CD4-positive, alpha-beta T cell (primary cell): ENCODE measurements at regions not wholly inside any gene's neighbourhood (a gene's known extent, or its start where the extent isn't known, plus 50 kb on each side); places are given as distances from the start of the nearest gene placed in this dataset.
"Not testable (repeated sequence)": the region's sequence is repeated elsewhere in the genome, so short reads cannot be mapped to it uniquely, and the experiment has no call there.

Experiments
- ATAC-seq: fragments of 200-7000 bp; cut with Tn5 transposase; one replicate; pipeline ENCODE4 v1.10.0; 2022; ENCODE audit warnings: mild to moderate bottlenecking; ENCODE audit not compliant: poor library complexity
- CTCF ChIA-PET: fragments of 350-600 bp; sonication (Branson Sonifier 250); formaldehyde crosslinking; loops from one replicate; lab custom pipeline; 2021; ENCODE audit warnings: antibody characterized with exemption, inconsistent platforms; lab: Charles Lee
- POLR2A ChIA-PET: fragments of 350-600 bp; sonication (Branson Sonifier 250); formaldehyde crosslinking; loops from one replicate; lab custom pipeline; 2021; ENCODE audit warnings: antibody characterized with exemption, inconsistent platforms; lab: Charles Lee
- DNase-seq, 14 experiments: peaks; one replicate each; pipeline ENCODE4 v3.0.0-alpha.2; 2013 to 2020; ENCODE audit warnings: mixed read lengths in 2 of 14
- H3K27ac ChIP-seq, 2 donors: one replicate each; pipeline versions ENCODE4 v1.5.1 to v1.7.0; 2013; ENCODE audit warnings: low read length in 2 of 2, low read depth in 1 of 2, mild to moderate bottlenecking in 1 of 2
- H3K27me3 ChIP-seq, 2 experiments: 1 replicate in 1 of 2; 2 replicates in 1 of 2; pipeline versions ENCODE4 v1.6.1 to v1.7.0; 2013; ENCODE audit warnings: low read length in 2 of 2, control low read depth in 1 of 2, mild to moderate bottlenecking in 1 of 2, moderate library complexity in 1 of 2; ENCODE audit not compliant: insufficient read depth in 2 of 2, control insufficient read depth in 1 of 2
- H3K36me3 ChIP-seq: one replicate; pipeline ENCODE4 v1.6.1; 2013; ENCODE audit warnings: low read length, control low read depth; ENCODE audit not compliant: insufficient read depth
- H3K4me1 ChIP-seq: one replicate; pipeline ENCODE4 v1.6.1; 2013; ENCODE audit warnings: low read length, control low read depth; ENCODE audit not compliant: insufficient read depth
- H3K4me3 ChIP-seq: one replicate; pipeline ENCODE4 v1.5.1; 2013; ENCODE audit warnings: mild to moderate bottlenecking, low read length, moderate library complexity
- H3K9me3 ChIP-seq, 2 experiments: 1 replicate in 1 of 2; 2 replicates in 1 of 2; pipeline versions ENCODE4 v1.6.1 to v1.7.0; 2013; ENCODE audit warnings: low read length in 2 of 2, mild to moderate bottlenecking in 2 of 2, control low read depth in 1 of 2, moderate library complexity in 1 of 2; ENCODE audit not compliant: control insufficient read depth in 1 of 2, insufficient read depth in 1 of 2
- H3K27ac Mint-ChIP-seq: one replicate; pipeline ENCODE4 v1.8.0; 2020; ENCODE audit warnings: mixed read lengths
- H3K27me3 Mint-ChIP-seq: one replicate; pipeline ENCODE4 v1.8.0; 2021; ENCODE audit warnings: mixed read lengths
- H3K36me3 Mint-ChIP-seq: one replicate; pipeline ENCODE4 v1.8.0; 2021; ENCODE audit warnings: low read depth, mixed read lengths
- H3K4me1 Mint-ChIP-seq: one replicate; pipeline ENCODE4 v1.8.0; 2021; ENCODE audit warnings: low read depth, mixed read lengths
- H3K4me3 Mint-ChIP-seq: one replicate; pipeline ENCODE4 v1.8.0; 2020; ENCODE audit warnings: mild to moderate bottlenecking, mixed read lengths
- H3K9me3 Mint-ChIP-seq: one replicate; pipeline ENCODE4 v1.8.0; 2020; ENCODE audit warnings: mixed read lengths
- CTCF ChIP-seq: fragments of 200-600 bp; IDR thresholded peaks from one replicate; pipeline ENCODE4 v1.8.0; 2022; ENCODE audit warnings: antibody characterized with exemption, mild to moderate bottlenecking
- intact Hi-C, 2 experiments: fragments of 100-400 bp; cut with DNase I in 1 of 2; cut with micrococcal nuclease in 1 of 2; formaldehyde crosslinking; loops; one replicate each; pipeline versions ENCODE4 v1.15.1 to v1.9.0; 2023 to 2025; cut with DNase I, micrococcal nuclease

- Histone ChIP-seq H3K36me3 (no peaks in the 10 kb centered on the region), H3K9me3 (no peaks in the 10 kb centered on the region), H3K27ac (no peak overlapping the region), H3K27me3 (no peaks in the 10 kb centered on the region), H3K4me1 (no peaks in the 10 kb centered on the region), H3K4me3 (no peak overlapping the region)
- ATAC-seq, result no peak
- Mint-ChIP-seq H3K4me3 (no peak overlapping the region), H3K4me1 (peaks cover 7% of the 10 kb centered on the region), H3K27ac (no peak overlapping the region), H3K36me3 (no peaks in the 10 kb centered on the region), H3K9me3 (no peaks in the 10 kb centered on the region), H3K27me3 (no peaks in the 10 kb centered on the region)
- no peak for TF ChIP-seq CTCF
- POLR2A ChIA-PET, result no interaction called here
- CTCF ChIA-PET, result no interaction called here
- intact Hi-C loops, result no loop called here
- no peak for DNase-seq
Observed at GRCh38 chr2:106332054-106332453, 136.2 kb downstream of the RGPD3 start.

GRCh38 chr2:106330384-106331261 lies 136.5 kb upstream of the UXS1 start:
- POLR2A ChIA-PET, H3K27ac ChIP-seq, H3K36me3 ChIP-seq, H3K9me3 ChIP-seq, H3K36me3 Mint-ChIP-seq, H3K4me3 Mint-ChIP-seq, intact Hi-C loops, H3K4me3 ChIP-seq, H3K9me3 Mint-ChIP-seq, H3K4me1 ChIP-seq, H3K27me3 Mint-ChIP-seq, DNase-seq, H3K27ac Mint-ChIP-seq, ATAC-seq, H3K4me1 Mint-ChIP-seq, H3K27me3 ChIP-seq, CTCF ChIA-PET: not testable (repeated sequence)

- intact Hi-C loops, result no loop called here
- DNase-seq, result no peak
- no peaks in the 10 kb centered on the region for H3K9me3 ChIP-seq
- Mint-ChIP-seq H3K36me3 (no peaks in the 10 kb centered on the region), H3K27me3 (peaks cover 12% of the 10 kb centered on the region), H3K4me1 (no peaks in the 10 kb centered on the region), H3K9me3 (no peaks in the 10 kb centered on the region), H3K4me3 (no peak overlapping the region), H3K27ac (no peak overlapping the region)
- no peaks in the 10 kb centered on the region for H3K36me3 ChIP-seq
- POLR2A ChIA-PET, result no interaction called here
- TF ChIP-seq CTCF, result no peak
- no peak for ATAC-seq
- H3K27me3 ChIP-seq, result peaks cover 0 to 2% of the 10 kb centered on the region in 2 experiments
- CTCF ChIA-PET, result no interaction called here
- H3K4me3 ChIP-seq, result no peak overlapping the region
- H3K27ac ChIP-seq, result no peak overlapping the region
- H3K4me1 ChIP-seq, result no peaks in the 10 kb centered on the region
Observed at GRCh38 chr2:106323337-106324013, 129.4 kb upstream of the UXS1 start.
